Trophoblast cell (in vitro differentiated cells and primary cell): ENCODE measurements at regions not wholly inside any gene's neighbourhood (a gene's known extent, or its start where the extent isn't known, plus 50 kb on each side); places are given as distances from the start of the nearest gene placed in this dataset.
A peak's percentile ranks its signal among the peaks of the same experiment; 100 is the strongest.

Experiments used
- DNase-seq, 2 donors: peaks; one replicate each; pipeline ENCODE4 v3.0.0-alpha.2; 2016
- H2AFZ ChIP-seq: 2 replicates; pipeline ENCODE4 v1.6.1; 2013; ENCODE audit warnings: low read length, moderate library complexity, mild to moderate bottlenecking; ENCODE audit not compliant: insufficient read depth, poor library complexity
- H2AK5ac ChIP-seq: 2 replicates; pipeline ENCODE4 v1.6.1; 2013; ENCODE audit warnings: mild to moderate bottlenecking, low read length
- H2BK120ac ChIP-seq: 2 replicates; pipeline ENCODE4 v1.6.1; 2013; ENCODE audit warnings: low read length, mild to moderate bottlenecking, moderate library complexity; ENCODE audit not compliant: insufficient read depth, poor library complexity
- H2BK12ac ChIP-seq: 2 replicates; pipeline ENCODE4 v1.6.1; 2013; ENCODE audit warnings: mild to moderate bottlenecking, low read length, moderate library complexity
- H2BK5ac ChIP-seq: 2 replicates; pipeline ENCODE4 v1.6.1; 2013; ENCODE audit warnings: low read length, low read depth, moderate library complexity, mild to moderate bottlenecking; ENCODE audit not compliant: poor library complexity
- H3K14ac ChIP-seq: 2 replicates; pipeline ENCODE4 v1.6.1; 2013; ENCODE audit warnings: mild to moderate bottlenecking, low read length
- H3K18ac ChIP-seq: 2 replicates; pipeline ENCODE4 v1.6.1; 2013; ENCODE audit warnings: mild to moderate bottlenecking, low read length
- H3K23ac ChIP-seq: 2 replicates; pipeline ENCODE4 v1.6.1; 2013; ENCODE audit warnings: low read length
- H3K27ac ChIP-seq: 2 replicates; pipeline ENCODE4 v1.5.1; 2013; ENCODE audit warnings: low read depth, mild to moderate bottlenecking, inconsistent platforms, low read length, moderate library complexity
- H3K27me3 ChIP-seq: 2 replicates; pipeline ENCODE4 v1.6.1; 2013; ENCODE audit warnings: inconsistent platforms, mild to moderate bottlenecking, low read length, moderate library complexity; ENCODE audit not compliant: insufficient read depth
- H3K36me3 ChIP-seq, 2 experiments: 1 replicate in 1 of 2; 2 replicates in 1 of 2; pipeline ENCODE4 v1.6.1; 2013; ENCODE audit warnings: low read length in 2 of 2, mild to moderate bottlenecking in 2 of 2, moderate library complexity in 1 of 2; ENCODE audit not compliant: insufficient read depth in 2 of 2, control insufficient read depth in 1 of 2
- H3K4ac ChIP-seq: 2 replicates; pipeline ENCODE4 v1.6.1; 2013; ENCODE audit warnings: low read depth, mild to moderate bottlenecking, low read length, moderate library complexity
- H3K4me1 ChIP-seq, 2 experiments: 1 replicate in 1 of 2; 2 replicates in 1 of 2; pipeline ENCODE4 v1.6.1; 2013; ENCODE audit warnings: low read length in 2 of 2, mild to moderate bottlenecking in 2 of 2, moderate library complexity in 1 of 2; ENCODE audit not compliant: insufficient read depth in 2 of 2, control insufficient read depth in 1 of 2
- H3K4me2 ChIP-seq: 2 replicates; pipeline ENCODE4 v1.6.1; 2013; ENCODE audit warnings: inconsistent platforms, mild to moderate bottlenecking, low read length, moderate library complexity
- H3K4me3 ChIP-seq: 2 replicates; pipeline ENCODE4 v1.5.1; 2013; ENCODE audit warnings: mild to moderate bottlenecking, low read depth, low read length, inconsistent platforms
- H3K79me1 ChIP-seq: one replicate; pipeline ENCODE4 v1.6.1; 2013; ENCODE audit warnings: low read length
- H3K79me2 ChIP-seq: 2 replicates; pipeline ENCODE4 v1.6.1; 2013; ENCODE audit warnings: low read length, mild to moderate bottlenecking; ENCODE audit not compliant: control insufficient read depth, insufficient read depth, poor library complexity
- H3K9ac ChIP-seq: 2 replicates; pipeline ENCODE4 v1.6.1; 2013; ENCODE audit warnings: mild to moderate bottlenecking, low read length
- H3K9me3 ChIP-seq: 2 replicates; pipeline ENCODE4 v1.6.1; 2013; ENCODE audit warnings: low read depth, mild to moderate bottlenecking, control low read depth, inconsistent platforms, low read length; ENCODE audit not compliant: insufficient read depth
- H4K12ac ChIP-seq: 2 replicates; pipeline ENCODE4 v1.6.1; 2013; ENCODE audit warnings: low read depth, mild to moderate bottlenecking, low read length, moderate library complexity
- H4K8ac ChIP-seq: 2 replicates; pipeline ENCODE4 v1.6.1; 2013; ENCODE audit warnings: low read depth, mild to moderate bottlenecking, low read length, moderate library complexity
- H4K91ac ChIP-seq: one replicate; pipeline ENCODE4 v1.6.1; 2013; ENCODE audit warnings: low read depth, mild to moderate bottlenecking, low read length, moderate library complexity
- WGBS: extraction: QIAGEN DNeasy Blood & Tissue Kit; methylation state at CpG from one replicate; pipeline ENCODE4 v1.1.7; 2013; ENCODE audit warnings: missing lambda C conversion rate; ENCODE audit not compliant: insufficient read length, insufficient coverage; ENCODE audit errors: extremely low coverage; 5-methylcytosine and 5-hydroxymethylcytosine counted together

- H4K12ac ChIP-seq: no peak overlapping the region
- H3K27me3 ChIP-seq: no peaks in the 10 kb centered on the region
- H3K9me3 ChIP-seq: no peaks in the 10 kb centered on the region
- H3K14ac ChIP-seq: no peak overlapping the region
- H2AK5ac ChIP-seq: no peak overlapping the region
- H3K79me1 ChIP-seq: no peaks in the 10 kb centered on the region
- H3K36me3 ChIP-seq: no peaks in the 10 kb centered on the region
- H2BK5ac ChIP-seq: no peak overlapping the region
- no peak overlapping the region for H3K9ac ChIP-seq
- no peak overlapping the region for H4K8ac ChIP-seq
- no peak overlapping the region for H3K23ac ChIP-seq
- H3K4me1 ChIP-seq: peaks cover 3% of the 10 kb centered on the region in 2 experiments
- H4K91ac ChIP-seq: no peak overlapping the region
- no peak for DNase-seq
- H3K27ac ChIP-seq: no peak overlapping the region
- no peak overlapping the region for H3K18ac ChIP-seq
- H3K4ac ChIP-seq: no peak overlapping the region
- H3K4me3 ChIP-seq: no peak overlapping the region
- no peaks in the 10 kb centered on the region for H3K79me2 ChIP-seq
- H2AFZ ChIP-seq: no peak overlapping the region
- H3K4me2 ChIP-seq: no peak overlapping the region
- no peak overlapping the region for H2BK12ac ChIP-seq
- H2BK120ac ChIP-seq: no peak overlapping the region
- WGBS: no CpG with 5 or more reads among the region's 4 CpGs
Measured at GRCh38 chr12:119255314-119255713, 76.6 kb downstream of the HSPB8 start.

DNA sequence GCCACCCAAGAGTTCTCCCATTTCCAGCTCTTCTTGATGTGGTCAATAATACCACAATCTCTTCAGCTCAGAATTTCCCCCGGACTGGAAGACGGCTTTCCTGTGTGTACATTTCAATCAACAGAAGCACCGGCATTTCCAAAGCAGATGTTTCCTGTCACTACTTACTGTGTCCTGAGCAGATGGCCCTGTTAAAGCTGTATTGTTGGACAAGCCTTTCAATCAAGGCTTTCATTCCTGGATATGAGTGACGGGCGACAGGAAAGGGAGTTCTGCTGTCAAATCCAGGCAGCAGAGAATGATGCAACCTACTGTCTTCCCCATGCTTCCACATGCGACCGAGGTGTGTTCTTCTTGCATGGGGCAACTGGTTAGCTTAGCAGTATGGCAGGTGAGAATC, 76.4 kb upstream of the CCDC60 start:
- Histone ChIP-seq H2BK120ac (no peak overlapping the region), H3K4me2 (no peak overlapping the region), H3K79me2 (no peaks in the 10 kb centered on the region), H4K8ac (no peak overlapping the region), H2BK12ac (no peak overlapping the region), H4K12ac (no peak overlapping the region), H3K79me1 (no peaks in the 10 kb centered on the region), H3K4me1 (peaks cover 3 to 5% of the 10 kb centered on the region in 2 experiments), H3K4ac (no peak overlapping the region), H3K27ac (no peak overlapping the region), H3K27me3 (peaks cover 3% of the 10 kb centered on the region), H3K36me3 (no peaks in the 10 kb centered on the region), H3K18ac (no peak overlapping the region), H3K14ac (no peak overlapping the region), H3K23ac (no peak overlapping the region), H2AFZ (no peak overlapping the region), H3K9ac (no peak overlapping the region), H2BK5ac (no peak overlapping the region), H4K91ac (no peak overlapping the region), H2AK5ac (no peak overlapping the region), H3K4me3 (no peak overlapping the region), H3K9me3 (no peaks in the 10 kb centered on the region)
- DNase-seq: no peak
- WGBS: no CpG with 5 or more reads among the region's 7 CpGs

DNA sequence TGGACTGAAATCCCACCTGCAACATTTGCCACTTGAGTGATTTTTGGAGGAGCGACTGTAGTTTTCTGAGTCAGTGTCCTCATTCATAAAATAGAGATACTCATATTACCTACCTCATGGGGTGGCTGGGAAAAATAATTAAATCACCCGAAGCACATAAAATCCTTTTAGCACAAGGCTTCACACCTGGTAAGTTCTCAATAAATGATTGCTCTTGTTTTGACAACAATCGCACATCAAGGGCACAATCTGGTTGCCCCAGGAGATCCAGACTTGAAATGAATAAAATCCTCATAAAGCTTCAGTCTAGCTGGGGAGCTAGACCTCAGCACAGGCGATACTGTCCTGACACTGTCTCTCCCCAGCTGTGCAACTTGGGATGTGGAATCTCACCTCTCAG, 76.0 kb upstream of the CCDC60 start:
- Histone ChIP-seq H2BK120ac (no peak overlapping the region), H3K23ac (no peak overlapping the region), H3K79me2 (no peaks in the 10 kb centered on the region), H3K27me3 (peaks cover 3% of the 10 kb centered on the region), H4K8ac (peak overlapping the region; percentile 16), H2BK5ac (no peak overlapping the region), H2AFZ (no peak overlapping the region), H3K9me3 (no peaks in the 10 kb centered on the region), H3K4me1 (peaks cover 3 to 5% of the 10 kb centered on the region in 2 experiments), H3K14ac (no peak overlapping the region), H3K4ac (no peak overlapping the region), H3K79me1 (no peaks in the 10 kb centered on the region), H4K12ac (no peak overlapping the region), H3K4me2 (no peak overlapping the region), H3K4me3 (no peak overlapping the region), H3K18ac (no peak overlapping the region), H2AK5ac (peak overlapping the region; percentile 35), H3K27ac (no peak overlapping the region), H4K91ac (no peak overlapping the region), H2BK12ac (peak overlapping the region; percentile 31), H3K36me3 (no peaks in the 10 kb centered on the region), H3K9ac (no peak overlapping the region)
- DNase-seq: no peak
- WGBS: no CpG with 5 or more reads among the region's 4 CpGs

GRCh38 chr12:119259484-119259883, 75.0 kb upstream of the CCDC60 start:
- DNase-seq: no peak
- no CpG with 5 or more reads among the region's 4 CpGs for WGBS
- Histone ChIP-seq H3K27ac (no peak overlapping the region), H3K79me2 (no peaks in the 10 kb centered on the region), H3K23ac (no peak overlapping the region), H3K9me3 (no peaks in the 10 kb centered on the region), H2AFZ (no peak overlapping the region), H4K91ac (no peak overlapping the region), H2BK120ac (no peak overlapping the region), H3K79me1 (no peaks in the 10 kb centered on the region), H2BK5ac (no peak overlapping the region), H4K12ac (no peak overlapping the region), H3K18ac (no peak overlapping the region), H3K27me3 (peaks cover 3% of the 10 kb centered on the region), H3K4ac (no peak overlapping the region), H3K9ac (no peak overlapping the region), H3K4me1 (peaks cover 3 to 5% of the 10 kb centered on the region in 2 experiments), H2AK5ac (no peak overlapping the region), H3K14ac (no peak overlapping the region), H3K4me2 (no peak overlapping the region), H4K8ac (no peak overlapping the region), H3K4me3 (no peak overlapping the region), H3K36me3 (no peaks in the 10 kb centered on the region), H2BK12ac (no peak overlapping the region)
